CD4-positive, alpha-beta T cell treated with Interleukin-15 for 1 hour (primary cell): ENCODE measurements at regions not wholly inside any gene's neighbourhood (a gene's known extent, or its start where the extent isn't known, plus 50 kb on each side); places are given as distances from the start of the nearest gene placed in this dataset.
"Not testable (repeated sequence)": the region's sequence is repeated elsewhere in the genome, so short reads cannot be mapped to it uniquely, and the experiment has no call there.

Source experiments
- DNase-seq: peaks from one replicate; pipeline ENCODE4 v3.0.0-alpha.2; 2020

GRCh38 chr2:81077396-81077795 lies 772.8 kb upstream of the LRRTM1 start:
- no peak for DNase-seq

DNA sequence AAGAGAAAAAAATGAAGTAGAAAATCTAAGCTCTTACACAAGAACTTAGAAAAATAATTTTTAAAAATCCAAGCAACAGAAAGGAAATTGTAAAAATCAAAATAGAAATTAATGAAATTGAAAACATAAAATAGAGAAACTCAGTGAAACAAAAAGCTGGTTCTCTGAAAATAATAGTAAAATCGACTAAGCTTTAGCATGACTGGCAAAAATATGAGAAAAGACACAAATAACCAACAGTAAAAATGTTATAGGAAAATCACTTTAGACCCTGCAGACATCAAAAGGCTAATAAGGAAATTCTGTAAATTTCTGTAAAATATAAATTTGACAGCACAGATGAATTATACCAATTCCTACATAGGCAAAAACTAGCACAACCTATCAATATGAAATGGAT lies 768.9 kb upstream of the LRRTM1 start:
- DNase-seq, result no peak

DNA sequence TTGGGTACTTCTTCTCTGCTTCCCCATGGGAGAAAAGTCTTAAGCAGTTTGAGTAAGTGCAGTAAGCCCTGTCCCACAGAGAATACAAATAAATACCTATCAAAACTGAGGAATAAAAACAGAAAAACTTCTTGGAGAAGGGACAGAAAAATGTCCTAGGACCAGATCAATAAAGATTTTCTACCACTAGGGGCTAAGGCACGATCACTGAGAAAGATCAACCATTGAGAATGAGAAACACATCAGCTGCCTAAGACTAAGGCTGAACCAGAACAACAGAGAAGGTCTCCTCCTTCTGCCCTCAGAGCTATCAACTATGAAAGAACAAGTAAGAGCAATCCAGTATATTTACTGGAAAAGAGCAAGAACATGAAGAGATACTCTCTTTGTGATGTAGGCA lies 763.6 kb upstream of the LRRTM1 start:
- DNase-seq, result no peak

- DNase-seq, result no peak
Measured at GRCh38 chr2:81061016-81061415, 756.5 kb upstream of the LRRTM1 start.

GRCh38 chr2:81050580-81051095 lies 746.1 kb upstream of the LRRTM1 start:
- DNase-seq, result no peak

GRCh38 chr2:81043681-81044080 lies 739.1 kb upstream of the LRRTM1 start:
- DNase-seq, result no peak

DNA sequence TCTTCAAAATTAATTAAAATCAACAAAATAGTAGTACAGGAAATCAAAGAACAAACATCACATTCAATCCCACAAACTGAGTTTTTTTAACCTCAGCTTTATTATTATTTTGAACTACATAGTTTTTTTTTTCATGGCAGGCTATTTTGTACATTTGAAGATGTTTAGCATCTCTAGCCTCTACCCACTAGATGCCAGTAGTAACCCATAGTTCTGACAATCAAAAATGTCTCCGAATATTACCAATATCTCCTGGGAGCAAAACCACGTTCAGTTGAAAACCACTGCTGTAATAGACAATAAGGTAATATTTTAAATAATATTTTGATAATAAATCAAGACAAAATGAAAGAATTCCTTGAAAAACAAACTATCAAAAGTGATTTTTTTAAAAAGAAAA lies 702.6 kb upstream of the LRRTM1 start:
- no peak for DNase-seq

DNA sequence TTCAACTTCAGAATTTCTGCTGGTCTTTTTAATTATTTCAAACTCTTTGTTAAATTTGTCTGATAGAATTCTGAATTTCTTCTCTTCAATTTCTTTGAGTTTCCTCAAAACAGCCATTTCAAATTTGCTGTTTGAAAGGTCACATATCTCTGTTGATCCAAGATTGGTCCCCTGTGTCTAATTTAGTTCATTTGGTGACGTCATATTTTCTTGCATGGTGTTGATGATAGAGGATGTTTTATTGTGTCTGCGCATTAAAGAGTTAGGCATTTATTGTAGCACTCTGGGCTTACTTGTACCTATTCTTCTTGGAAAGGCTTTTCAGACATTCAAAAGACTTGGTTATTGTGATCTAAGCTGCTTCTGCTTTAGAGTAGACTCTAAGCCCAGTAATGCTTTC lies 698.4 kb upstream of the LRRTM1 start:
- DNase-seq, result no peak

DNA sequence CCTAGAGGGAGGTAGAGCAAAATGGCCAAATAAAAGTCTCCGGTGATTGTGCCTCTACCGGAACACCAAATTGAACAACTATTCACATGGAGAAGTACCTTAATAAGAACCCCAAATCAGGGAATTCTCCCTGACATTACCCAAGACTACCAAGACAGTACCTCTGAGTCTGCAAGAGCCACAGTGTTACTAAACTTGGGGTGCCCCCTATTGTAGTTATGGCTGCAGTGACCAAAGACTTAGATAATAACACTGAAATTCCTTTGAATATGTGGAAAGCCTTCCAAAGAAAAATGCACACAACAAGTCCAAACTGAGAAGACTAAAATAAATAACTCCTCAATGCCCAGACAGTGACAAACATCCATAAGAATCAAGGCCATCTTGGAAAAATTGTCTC lies 682.9 kb upstream of the LRRTM1 start:
- DNase-seq, result no peak

- no peak for DNase-seq
Measured at GRCh38 chr2:80969900-80970299, 665.3 kb upstream of the LRRTM1 start.

- no peak for DNase-seq
Measured at GRCh38 chr2:80968450-80968849, 663.9 kb upstream of the LRRTM1 start.

- DNase-seq, result no peak
Measured at GRCh38 chr2:80947601-80948130, 643.1 kb upstream of the LRRTM1 start.

- DNase-seq, result no peak
Measured at GRCh38 chr2:80943487-80943886, 638.9 kb upstream of the LRRTM1 start.

GRCh38 chr2:80942766-80943165 lies 638.2 kb upstream of the LRRTM1 start:
- no peak for DNase-seq

GRCh38 chr2:80938463-80938862 lies 633.9 kb upstream of the LRRTM1 start:
- no peak for DNase-seq

DNA sequence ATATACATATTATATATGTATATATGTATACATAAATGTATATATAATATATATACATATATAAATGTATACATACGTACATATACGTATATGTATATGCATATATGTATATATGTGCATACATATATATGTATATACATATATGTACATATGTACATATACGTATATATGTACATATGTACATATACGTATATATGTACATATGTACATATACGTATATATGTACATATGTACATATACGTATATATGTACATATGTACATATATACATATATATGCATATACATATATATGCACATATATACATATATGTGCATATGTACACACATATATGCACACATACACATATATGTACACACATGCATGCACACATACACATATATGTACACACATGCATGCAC lies 627.3 kb upstream of the LRRTM1 start:
- DNase-seq, result not testable (repeated sequence)

- no peak for DNase-seq
Measured at GRCh38 chr2:80930777-80931176, 626.2 kb upstream of the LRRTM1 start.

GRCh38 chr2:80926168-80926567 lies 621.6 kb upstream of the LRRTM1 start:
- no peak for DNase-seq

GRCh38 chr2:80896576-80896975 lies 592.0 kb upstream of the LRRTM1 start:
- DNase-seq, result no peak

GRCh38 chr2:80894486-80894885 lies 589.9 kb upstream of the LRRTM1 start:
- no peak for DNase-seq

- DNase-seq, result no peak
Measured at GRCh38 chr2:80893711-80894110, 589.2 kb upstream of the LRRTM1 start.

DNA sequence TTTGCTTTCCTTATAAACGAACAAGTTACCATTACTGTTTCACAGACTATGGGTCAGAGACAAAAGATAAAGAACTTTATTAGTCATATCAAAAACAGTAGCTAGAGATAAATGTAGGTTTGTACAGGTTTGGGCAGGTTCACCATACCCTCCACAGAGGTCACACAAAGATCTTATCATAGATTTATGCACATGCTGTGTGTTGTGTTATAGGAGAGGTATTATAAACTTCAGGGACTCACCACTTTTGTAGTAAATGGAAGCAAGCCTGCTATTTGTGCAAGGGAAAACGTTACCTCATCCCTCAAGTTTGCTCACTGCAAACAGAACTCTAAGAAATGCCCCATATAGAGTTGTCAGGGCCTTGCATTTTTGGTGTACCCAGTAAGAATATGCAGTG lies 584.5 kb upstream of the LRRTM1 start:
- no peak for DNase-seq

DNA sequence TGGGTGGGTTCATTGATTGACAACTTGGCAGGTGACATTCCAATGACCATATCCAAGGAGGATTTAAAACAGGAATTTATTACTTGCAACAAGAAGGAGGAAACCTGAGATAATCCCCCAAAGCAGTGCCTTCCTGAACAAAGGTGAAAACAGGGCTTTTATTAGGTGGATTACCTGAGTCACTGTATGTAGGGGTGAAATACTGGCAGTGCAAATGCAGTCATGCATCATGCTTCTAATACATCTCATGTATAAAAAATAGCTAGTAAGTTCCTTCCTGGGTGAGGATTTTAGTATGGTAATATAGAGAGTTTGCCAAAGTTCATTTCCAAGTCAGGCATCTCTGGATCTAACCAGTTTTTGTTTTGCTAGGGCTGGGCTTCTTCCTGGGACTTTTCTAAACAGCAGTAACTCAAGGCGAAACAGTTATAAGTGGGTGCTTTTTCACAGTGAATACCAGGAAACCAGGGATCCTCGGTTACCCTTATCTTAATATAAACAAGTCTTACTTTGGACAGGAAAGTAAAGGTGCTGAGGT lies 583.4 kb upstream of the LRRTM1 start:
- DNase-seq, result no peak

GRCh38 chr2:80874374-80874773 lies 569.8 kb upstream of the LRRTM1 start:
- DNase-seq, result no peak

- DNase-seq, result no peak
Measured at GRCh38 chr2:80869858-80870438, 565.4 kb upstream of the LRRTM1 start.
